HL-60 (cell line): ENCODE measurements at regions not wholly inside any gene's neighbourhood (a gene's known extent, or its start where the extent isn't known, plus 50 kb on each side); places are given as distances from the start of the nearest gene placed in this dataset.

ENCODE experiments used
- DNase-seq, 2 experiments: peaks; one replicate each; pipeline ENCODE4 v3.0.0-alpha.2; 2010 to 2020; ENCODE audit warnings: low read depth in 1 of 2, low spot score in 1 of 2
- H3K27ac ChIP-seq: fragments of 250-450 bp; sonication (Bioruptor Pico); replicated peaks from 2 replicates; pipeline ENCODE4 v1.5.1; 2020; ENCODE audit warnings: mild to moderate bottlenecking, moderate library complexity
- H3K27me3 ChIP-seq: fragments of 250-450 bp; sonication (Bioruptor Pico); 2 replicates; pipeline ENCODE4 v1.5.1; 2021; ENCODE audit warnings: mild to moderate bottlenecking, moderate library complexity; ENCODE audit not compliant: insufficient read depth, poor library complexity, severe bottlenecking
- H3K4me3 ChIP-seq: replicated peaks from 2 replicates; pipeline ENCODE4 v1.5.1; 2011; ENCODE audit warnings: mild to moderate bottlenecking, control low read depth, low read length; ENCODE audit not compliant: insufficient read depth
- GABPA ChIP-seq: IDR thresholded peaks from 2 replicates; pipeline ENCODE4 v1.6.1; 2012; ENCODE audit warnings: low read depth
- POLR2AphosphoS5 ChIP-seq: IDR thresholded peaks from 2 replicates; pipeline ENCODE4 v1.6.1; 2012; ENCODE audit warnings: low read depth
- REST ChIP-seq: IDR thresholded peaks from 2 replicates; pipeline ENCODE4 v1.6.1; 2012; ENCODE audit warnings: low read depth; ENCODE audit not compliant: insufficient replicate concordance
- SPI1 ChIP-seq: IDR thresholded peaks from 2 replicates; pipeline ENCODE4 v1.6.1; 2012; ENCODE audit warnings: low read depth, mild to moderate bottlenecking, borderline replicate concordance
- TF ChIP-seq, protein P1 (sequence below): IDR thresholded peaks from one replicate; pipeline ENCODE4 v1.5.1; 2011; ENCODE audit warnings: low read length, control low read depth, inconsistent platforms; ENCODE audit not compliant: insufficient read depth

DNA sequence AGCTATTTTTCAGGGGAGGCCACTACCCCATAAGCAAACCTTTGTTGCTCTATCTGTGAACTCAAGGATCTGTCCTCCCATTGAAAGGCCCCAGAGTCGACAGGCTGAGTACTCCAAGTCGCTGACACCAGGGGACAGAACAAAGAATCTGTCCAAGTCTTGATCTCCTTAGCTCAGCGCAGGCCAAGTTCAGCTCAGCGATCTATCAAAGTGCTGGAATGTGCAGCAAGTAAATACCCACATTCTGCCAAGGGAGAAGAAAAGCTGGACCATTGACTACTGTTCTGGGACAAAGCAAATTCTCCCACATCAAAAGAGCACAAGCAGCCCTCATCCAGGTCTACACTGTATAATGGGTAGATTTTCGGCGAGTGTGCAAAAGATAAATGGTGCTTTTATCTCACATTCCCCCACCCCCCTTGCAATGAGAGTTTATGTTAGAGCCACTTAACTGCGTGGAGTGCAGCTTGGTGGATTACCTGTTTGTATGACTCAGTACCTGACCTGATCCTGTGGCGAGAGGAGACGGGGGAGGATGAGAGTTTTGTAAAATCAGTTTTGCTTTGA is 391.7 kb upstream of the SGCG start:
- no peak for DNase-seq
- no peak overlapping the region for H3K27ac ChIP-seq
- peaks cover 2% of the 10 kb centered on the region for H3K27me3 ChIP-seq
- H3K4me3 ChIP-seq, result no peak overlapping the region
- TF ChIP-seq REST (no peak), SPI1 (no peak), GABPA (no peak), POLR2AphosphoS5 (no peak)
- TF ChIP-seq, protein P1, sequence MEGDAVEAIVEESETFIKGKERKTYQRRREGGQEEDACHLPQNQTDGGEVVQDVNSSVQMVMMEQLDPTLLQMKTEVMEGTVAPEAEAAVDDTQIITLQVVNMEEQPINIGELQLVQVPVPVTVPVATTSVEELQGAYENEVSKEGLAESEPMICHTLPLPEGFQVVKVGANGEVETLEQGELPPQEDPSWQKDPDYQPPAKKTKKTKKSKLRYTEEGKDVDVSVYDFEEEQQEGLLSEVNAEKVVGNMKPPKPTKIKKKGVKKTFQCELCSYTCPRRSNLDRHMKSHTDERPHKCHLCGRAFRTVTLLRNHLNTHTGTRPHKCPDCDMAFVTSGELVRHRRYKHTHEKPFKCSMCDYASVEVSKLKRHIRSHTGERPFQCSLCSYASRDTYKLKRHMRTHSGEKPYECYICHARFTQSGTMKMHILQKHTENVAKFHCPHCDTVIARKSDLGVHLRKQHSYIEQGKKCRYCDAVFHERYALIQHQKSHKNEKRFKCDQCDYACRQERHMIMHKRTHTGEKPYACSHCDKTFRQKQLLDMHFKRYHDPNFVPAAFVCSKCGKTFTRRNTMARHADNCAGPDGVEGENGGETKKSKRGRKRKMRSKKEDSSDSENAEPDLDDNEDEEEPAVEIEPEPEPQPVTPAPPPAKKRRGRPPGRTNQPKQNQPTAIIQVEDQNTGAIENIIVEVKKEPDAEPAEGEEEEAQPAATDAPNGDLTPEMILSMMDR, result no peak

DNA sequence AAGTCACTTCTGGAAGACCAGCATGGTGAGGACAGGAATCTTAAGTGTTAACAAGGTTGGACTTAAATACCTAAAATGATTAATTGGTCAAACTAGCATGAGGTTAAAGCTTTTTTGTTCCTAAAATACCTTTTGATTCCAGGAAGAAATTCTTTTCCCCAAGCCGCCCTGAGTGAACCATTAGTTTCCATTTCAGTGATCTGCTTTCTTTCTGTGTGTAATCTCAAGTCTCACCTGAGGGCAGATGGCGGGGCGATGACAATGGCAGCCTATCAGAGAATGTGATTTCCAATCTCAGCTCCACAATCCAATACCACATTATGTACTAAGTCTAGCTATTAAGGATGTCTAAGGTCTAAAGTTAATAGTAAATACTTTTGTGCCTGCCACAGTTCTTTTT is 390.9 kb upstream of the SGCG start:
- TF ChIP-seq SPI1 (no peak), REST (no peak), GABPA (no peak), POLR2AphosphoS5 (no peak)
- TF ChIP-seq, protein P1, result no peak
- no peak overlapping the region for H3K27ac ChIP-seq
- no peak for DNase-seq
- no peak overlapping the region for H3K4me3 ChIP-seq
- H3K27me3 ChIP-seq, result peaks cover 2% of the 10 kb centered on the region

DNA sequence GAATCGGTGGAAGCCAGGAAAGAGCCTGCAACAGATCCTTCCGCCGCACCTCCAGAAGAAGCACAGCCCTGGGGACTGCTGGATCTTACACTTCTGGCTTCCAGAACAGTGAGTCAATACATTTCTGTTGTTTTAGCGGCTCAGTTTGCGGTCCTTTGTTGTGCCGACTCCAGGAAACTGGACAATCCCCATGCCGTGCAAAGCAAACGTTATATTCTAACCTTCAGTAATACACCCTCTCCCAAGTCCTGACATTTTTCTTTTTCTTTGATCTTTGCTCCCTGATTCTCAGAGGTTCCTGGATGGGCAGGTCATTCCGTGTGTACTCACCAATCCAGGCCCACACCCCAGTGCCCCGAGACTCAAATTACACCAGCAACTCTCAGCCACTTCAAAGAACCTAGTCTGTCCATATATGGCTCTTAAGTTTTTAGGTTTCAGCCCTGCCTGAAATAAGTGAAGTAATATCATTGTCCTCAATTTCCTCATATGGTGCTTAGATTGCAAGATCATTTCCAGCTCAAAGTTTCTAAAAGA is 387.1 kb upstream of the SGCG start:
- Histone ChIP-seq H3K27me3 (peaks cover 2% of the 10 kb centered on the region), H3K4me3 (no peak overlapping the region), H3K27ac (no peak overlapping the region)
- DNase-seq, result no peak
- no peak for TF ChIP-seq REST
- TF ChIP-seq GABPA, result no peak
- no peak for TF ChIP-seq SPI1
- no peak for TF ChIP-seq POLR2AphosphoS5
- TF ChIP-seq, protein P1, result no peak
